ENCODE measurements at regions not wholly inside any gene's neighbourhood (a gene's known extent, or its start where the extent isn't known, plus 50 kb on each side); places are given as distances from the start of the nearest gene placed in this dataset.

DNA sequence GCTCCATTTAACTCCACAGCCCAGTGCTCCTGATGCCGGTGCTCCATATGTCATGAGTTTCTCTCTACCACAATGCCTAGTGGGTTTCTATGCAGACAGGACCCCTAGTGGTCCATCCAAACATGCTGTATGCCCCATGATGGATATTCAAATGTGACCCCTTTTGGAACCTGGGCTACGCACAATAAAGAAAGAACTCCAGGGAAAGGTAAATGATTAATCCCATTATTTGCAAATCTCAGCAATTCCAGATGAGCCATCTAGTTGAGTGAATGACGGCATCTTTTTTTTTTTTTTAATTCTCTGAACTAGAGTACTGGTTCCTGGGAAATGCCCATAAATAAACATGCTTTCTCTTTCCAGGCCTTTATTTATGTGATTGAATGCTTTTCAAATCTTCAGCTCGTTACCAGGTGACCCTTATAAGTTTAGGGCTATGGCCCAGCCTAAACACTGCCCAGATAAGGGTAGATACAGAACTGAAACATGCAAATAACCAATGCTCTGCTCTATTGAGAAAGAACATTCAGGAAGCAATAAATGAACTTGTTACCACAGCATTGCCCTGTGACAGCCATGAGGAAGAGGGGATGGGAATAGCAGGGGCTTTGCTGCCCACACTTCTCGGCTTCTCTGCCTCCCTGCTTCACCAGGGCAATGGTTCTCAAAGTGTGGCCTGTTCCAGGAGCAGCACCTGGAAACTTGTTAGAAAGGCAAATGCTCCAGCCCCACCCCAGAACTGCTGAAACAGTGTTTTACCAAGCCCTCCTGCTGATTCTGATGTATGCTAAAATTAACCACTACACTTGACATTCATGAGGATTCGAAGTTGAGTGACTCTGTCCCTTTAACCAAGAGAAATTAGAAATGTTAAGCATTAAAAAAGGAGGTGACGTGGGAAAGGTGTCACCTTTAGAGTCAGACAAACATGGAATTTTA lies 151.7 kb downstream of the SEC16B start:
- TF ChIP-seq EP300 (IDR thresholded peaks at IDR 0.05; ENCODE audit: borderline replicate concordance) (no peak), TAF1 (IDR thresholded peaks at IDR 0.05; ENCODE audit: low read depth) (no peak), NFIC (IDR thresholded peaks at IDR 0.05) (no peak), CEBPB (IDR thresholded peaks at IDR 0.05) (no peak)
- TF ChIP-seq, protein P1, sequence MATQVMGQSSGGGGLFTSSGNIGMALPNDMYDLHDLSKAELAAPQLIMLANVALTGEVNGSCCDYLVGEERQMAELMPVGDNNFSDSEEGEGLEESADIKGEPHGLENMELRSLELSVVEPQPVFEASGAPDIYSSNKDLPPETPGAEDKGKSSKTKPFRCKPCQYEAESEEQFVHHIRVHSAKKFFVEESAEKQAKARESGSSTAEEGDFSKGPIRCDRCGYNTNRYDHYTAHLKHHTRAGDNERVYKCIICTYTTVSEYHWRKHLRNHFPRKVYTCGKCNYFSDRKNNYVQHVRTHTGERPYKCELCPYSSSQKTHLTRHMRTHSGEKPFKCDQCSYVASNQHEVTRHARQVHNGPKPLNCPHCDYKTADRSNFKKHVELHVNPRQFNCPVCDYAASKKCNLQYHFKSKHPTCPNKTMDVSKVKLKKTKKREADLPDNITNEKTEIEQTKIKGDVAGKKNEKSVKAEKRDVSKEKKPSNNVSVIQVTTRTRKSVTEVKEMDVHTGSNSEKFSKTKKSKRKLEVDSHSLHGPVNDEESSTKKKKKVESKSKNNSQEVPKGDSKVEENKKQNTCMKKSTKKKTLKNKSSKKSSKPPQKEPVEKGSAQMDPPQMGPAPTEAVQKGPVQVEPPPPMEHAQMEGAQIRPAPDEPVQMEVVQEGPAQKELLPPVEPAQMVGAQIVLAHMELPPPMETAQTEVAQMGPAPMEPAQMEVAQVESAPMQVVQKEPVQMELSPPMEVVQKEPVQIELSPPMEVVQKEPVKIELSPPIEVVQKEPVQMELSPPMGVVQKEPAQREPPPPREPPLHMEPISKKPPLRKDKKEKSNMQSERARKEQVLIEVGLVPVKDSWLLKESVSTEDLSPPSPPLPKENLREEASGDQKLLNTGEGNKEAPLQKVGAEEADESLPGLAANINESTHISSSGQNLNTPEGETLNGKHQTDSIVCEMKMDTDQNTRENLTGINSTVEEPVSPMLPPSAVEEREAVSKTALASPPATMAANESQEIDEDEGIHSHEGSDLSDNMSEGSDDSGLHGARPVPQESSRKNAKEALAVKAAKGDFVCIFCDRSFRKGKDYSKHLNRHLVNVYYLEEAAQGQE (IDR thresholded peaks at IDR 0.05; ENCODE audit: low read depth), result no peak

DNA sequence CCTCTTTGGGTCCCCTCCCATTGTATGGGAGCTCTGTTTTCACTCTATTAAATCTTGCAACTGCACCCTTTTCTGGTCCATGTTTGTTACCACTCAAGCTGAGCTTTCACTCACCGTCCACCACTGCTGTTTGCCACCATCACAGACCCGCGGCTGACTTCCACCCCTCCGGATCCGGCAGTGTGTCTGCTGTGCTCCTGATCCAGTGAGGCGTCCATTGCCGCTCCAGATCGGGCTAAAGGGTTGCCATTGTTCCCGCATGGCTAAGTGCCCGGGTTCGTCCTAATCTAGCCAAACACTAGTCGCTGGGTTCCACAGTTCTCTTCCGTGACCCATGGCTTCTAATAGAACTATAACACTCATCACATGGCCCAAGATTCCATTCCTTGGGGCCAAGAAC lies 157.2 kb downstream of the SEC16B start:
- TF ChIP-seq FOXM1 (IDR thresholded peaks at IDR 0.05; ENCODE audit: borderline replicate concordance, low read depth), result no peak
- TF ChIP-seq CEBPB (IDR thresholded peaks at IDR 0.05), result no peak
- TF ChIP-seq TAF1 (IDR thresholded peaks at IDR 0.05; ENCODE audit: low read depth), result no peak
- no peak for TF ChIP-seq YY1 (IDR thresholded peaks at IDR 0.05; ENCODE audit: low read depth)

DNA sequence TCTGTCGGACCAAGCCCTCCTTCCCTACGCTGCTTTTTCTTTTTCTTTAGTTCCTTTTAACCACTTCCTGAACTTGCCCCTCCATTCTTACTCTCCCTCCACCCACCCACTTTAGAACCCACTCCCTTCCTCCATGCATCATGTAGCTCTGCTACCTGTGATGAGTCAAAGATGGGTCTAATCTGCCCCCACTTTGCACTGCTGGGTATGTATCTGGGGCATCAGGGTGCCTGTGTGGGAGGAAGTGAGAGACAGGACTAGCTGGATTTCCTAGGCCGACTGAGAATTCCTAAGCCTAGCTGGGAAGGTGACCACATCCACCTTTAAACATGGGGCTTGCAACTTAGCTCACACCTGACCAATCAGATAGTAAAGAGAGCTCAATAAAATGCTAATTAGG lies 157.7 kb downstream of the SEC16B start:
- no peak for TF ChIP-seq TAF1 (IDR thresholded peaks at IDR 0.05; ENCODE audit: low read depth)
- TF ChIP-seq EGR1 (IDR thresholded peaks at IDR 0.05), result no peak
- TF ChIP-seq, protein P1 (IDR thresholded peaks at IDR 0.05; ENCODE audit: low read depth), result no peak
- TF ChIP-seq YY1 (IDR thresholded peaks at IDR 0.05; ENCODE audit: low read depth), result no peak
- TF ChIP-seq ZBTB7A (IDR thresholded peaks at IDR 0.05; ENCODE audit: low read depth), result no peak
- TF ChIP-seq TCF12 (IDR thresholded peaks at IDR 0.05; ENCODE audit: low read depth), result no peak
- TF ChIP-seq FOXM1 (IDR thresholded peaks at IDR 0.05; ENCODE audit: borderline replicate concordance, low read depth), result no peak
- no peak for TF ChIP-seq RAD21 (IDR thresholded peaks at IDR 0.05; ENCODE audit: low read depth)
- no peak for TF ChIP-seq CREB1 (IDR thresholded peaks at IDR 0.05; ENCODE audit: low read depth)
- no peak for TF ChIP-seq TEAD4 (IDR thresholded peaks at IDR 0.05)
- TF ChIP-seq, protein P2, sequence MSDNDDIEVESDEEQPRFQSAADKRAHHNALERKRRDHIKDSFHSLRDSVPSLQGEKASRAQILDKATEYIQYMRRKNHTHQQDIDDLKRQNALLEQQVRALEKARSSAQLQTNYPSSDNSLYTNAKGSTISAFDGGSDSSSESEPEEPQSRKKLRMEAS (IDR thresholded peaks at IDR 0.05), result no peak
- TF ChIP-seq EP300 (IDR thresholded peaks at IDR 0.05; ENCODE audit: borderline replicate concordance), result no peak
- TF ChIP-seq, protein P3, sequence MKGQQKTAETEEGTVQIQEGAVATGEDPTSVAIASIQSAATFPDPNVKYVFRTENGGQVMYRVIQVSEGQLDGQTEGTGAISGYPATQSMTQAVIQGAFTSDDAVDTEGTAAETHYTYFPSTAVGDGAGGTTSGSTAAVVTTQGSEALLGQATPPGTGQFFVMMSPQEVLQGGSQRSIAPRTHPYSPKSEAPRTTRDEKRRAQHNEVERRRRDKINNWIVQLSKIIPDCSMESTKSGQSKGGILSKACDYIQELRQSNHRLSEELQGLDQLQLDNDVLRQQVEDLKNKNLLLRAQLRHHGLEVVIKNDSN (IDR thresholded peaks at IDR 0.05), result no peak
- no peak for TF ChIP-seq CEBPB (IDR thresholded peaks at IDR 0.05)
- no peak for TF ChIP-seq NFIC (IDR thresholded peaks at IDR 0.05)

DNA sequence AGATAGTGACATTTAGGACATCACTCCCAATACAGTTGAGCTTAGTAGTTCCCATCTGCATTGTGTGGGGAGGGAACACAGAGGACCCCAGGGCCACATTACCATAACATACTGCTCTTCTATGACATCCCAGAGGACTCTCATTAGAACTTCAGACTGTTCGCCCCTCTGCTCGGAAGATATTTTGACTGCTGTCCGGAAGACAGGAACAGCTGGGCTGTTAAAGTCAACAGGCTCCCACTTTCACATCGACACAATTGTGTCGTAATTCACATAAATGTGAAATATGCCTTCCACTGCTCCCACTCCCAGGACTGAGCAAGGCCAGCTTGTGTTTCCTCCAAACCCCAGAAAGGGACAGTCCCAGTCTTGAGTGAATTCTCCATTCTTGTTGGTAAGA lies 158.4 kb downstream of the SEC16B start:
- no peak for TF ChIP-seq YY1 (IDR thresholded peaks at IDR 0.05; ENCODE audit: low read depth)
- no peak for TF ChIP-seq TAF1 (IDR thresholded peaks at IDR 0.05; ENCODE audit: low read depth)
- TF ChIP-seq, protein P2 (IDR thresholded peaks at IDR 0.05), result no peak
- TF ChIP-seq CEBPB (IDR thresholded peaks at IDR 0.05), result no peak
- TF ChIP-seq TEAD4 (IDR thresholded peaks at IDR 0.05), result no peak
- TF ChIP-seq, protein P1 (IDR thresholded peaks at IDR 0.05; ENCODE audit: low read depth), result no peak
- TF ChIP-seq ZBTB7A (IDR thresholded peaks at IDR 0.05; ENCODE audit: low read depth), result no peak
- no peak for TF ChIP-seq EP300 (IDR thresholded peaks at IDR 0.05; ENCODE audit: borderline replicate concordance)
- no peak for TF ChIP-seq CREB1 (IDR thresholded peaks at IDR 0.05; ENCODE audit: low read depth)
- TF ChIP-seq, protein P3 (IDR thresholded peaks at IDR 0.05), result no peak
- TF ChIP-seq NFIC (IDR thresholded peaks at IDR 0.05), result no peak
- no peak for TF ChIP-seq EGR1 (IDR thresholded peaks at IDR 0.05)
- TF ChIP-seq TCF12 (IDR thresholded peaks at IDR 0.05; ENCODE audit: low read depth), result no peak
- no peak for TF ChIP-seq RAD21 (IDR thresholded peaks at IDR 0.05; ENCODE audit: low read depth)
- TF ChIP-seq FOXM1 (IDR thresholded peaks at IDR 0.05; ENCODE audit: borderline replicate concordance, low read depth), result no peak
